WTC11 (cell line): ENCODE measurements at regions not wholly inside any gene's neighbourhood (a gene's known extent, or its start where the extent isn't known, plus 50 kb on each side); places are given as distances from the start of the nearest gene placed in this dataset.

Experiments
- ATAC-seq: fragments of 200-7000 bp; cut with Tn5 transposase; 2 replicates; pipeline ENCODE4 v1.10.0; 2021; ENCODE audit warnings: mild to moderate bottlenecking, moderate library complexity
- CTCF ChIA-PET: fragments of 300-600 bp; sonication (Branson Sonifier 250); formaldehyde crosslinking; loops from one replicate; lab custom pipeline; 2021; ENCODE audit warnings: antibody characterized with exemption; lab: Charles Lee
- POLR2A ChIA-PET: fragments of 350-600 bp; sonication (Branson Sonifier 250); formaldehyde crosslinking; loops from one replicate; lab custom pipeline; 2021; ENCODE audit warnings: antibody characterized with exemption; lab: Charles Lee
- DNase-seq: peaks from one replicate; pipeline ENCODE4 v3.0.0; 2021; ENCODE audit warnings: low spot score
- H3K27ac Mint-ChIP-seq: 2 replicates; pipeline ENCODE4 v1.8.0; 2021; ENCODE audit warnings: mixed read lengths
- H3K27me3 Mint-ChIP-seq: 2 replicates; pipeline ENCODE4 v1.8.0; 2021; ENCODE audit warnings: low read depth, mild to moderate bottlenecking, moderate library complexity, mixed read lengths
- H3K36me3 Mint-ChIP-seq: 2 replicates; pipeline ENCODE4 v1.8.0; 2021; ENCODE audit warnings: mixed read lengths
- H3K4me1 Mint-ChIP-seq: 2 replicates; pipeline ENCODE4 v1.8.0; 2022; ENCODE audit warnings: mixed read lengths
- H3K4me3 Mint-ChIP-seq: 2 replicates; pipeline ENCODE4 v1.8.0; 2021; ENCODE audit warnings: mild to moderate bottlenecking, moderate library complexity, mixed read lengths
- H3K9me3 Mint-ChIP-seq: 2 replicates; pipeline ENCODE4 v1.8.0; 2021; ENCODE audit warnings: mixed read lengths
- E2F1 ChIP-seq: sonication (generic); formaldehyde crosslinking; IDR thresholded peaks from 2 replicates; pipeline ENCODE4 v1.8.0; 2022; ENCODE audit warnings: mild to moderate bottlenecking, missing genetic modification reagents
- JUN ChIP-seq: sonication (generic); formaldehyde crosslinking; IDR thresholded peaks from 2 replicates; pipeline ENCODE4 v1.8.0; 2023; ENCODE audit warnings: mild to moderate bottlenecking, missing genetic modification reagents
- MAX ChIP-seq: sonication (generic); formaldehyde crosslinking; IDR thresholded peaks from 2 replicates; pipeline ENCODE4 v1.8.0; 2022; ENCODE audit warnings: mild to moderate bottlenecking, missing genetic modification reagents
- NFATC4 ChIP-seq: fragments of 250-450 bp; sonication (Bioruptor Pico); IDR thresholded peaks from 2 replicates; pipeline ENCODE4 v1.9.0; 2021; ENCODE audit warnings: mild to moderate bottlenecking
- RORB ChIP-seq: fragments of 250-450 bp; sonication (Bioruptor Pico); IDR thresholded peaks from 2 replicates; pipeline ENCODE4 v1.9.0; 2021; ENCODE audit warnings: mild to moderate bottlenecking
- USF2 ChIP-seq: sonication (generic); formaldehyde crosslinking; IDR thresholded peaks from 2 replicates; pipeline ENCODE4 v1.8.1; 2023; ENCODE audit warnings: mild to moderate bottlenecking, missing genetic modification reagents, moderate library complexity
- ZNF219 ChIP-seq: sonication (generic); formaldehyde crosslinking; IDR thresholded peaks from 2 replicates; pipeline ENCODE4 v1.8.0; 2023; ENCODE audit warnings: missing genetic modification reagents, mild to moderate bottlenecking, borderline replicate concordance
- ZNF232 ChIP-seq: sonication (generic); formaldehyde crosslinking; IDR thresholded peaks from 2 replicates; pipeline ENCODE4 v1.8.0; 2022; ENCODE audit warnings: mild to moderate bottlenecking, missing genetic modification reagents
- ZNF532 ChIP-seq: fragments of 250-450 bp; sonication (Bioruptor Pico); IDR thresholded peaks from 2 replicates; pipeline ENCODE4 v1.9.0; 2021; ENCODE audit warnings: mild to moderate bottlenecking, borderline replicate concordance
- ZNF671 ChIP-seq: fragments of 250-450 bp; sonication (Bioruptor Pico); IDR thresholded peaks from 2 replicates; pipeline ENCODE4 v1.8.0; 2021; ENCODE audit warnings: mild to moderate bottlenecking
- TF ChIP-seq, protein P1 (sequence below): fragments of 200-600 bp; IDR thresholded peaks from 2 replicates; pipeline ENCODE4 v1.8.0; 2022; ENCODE audit warnings: antibody characterized with exemption
- TF ChIP-seq, protein P2 (sequence below): fragments of 250-450 bp; sonication (Bioruptor Pico); IDR thresholded peaks from 2 replicates; pipeline ENCODE4 v1.9.0; 2021; ENCODE audit warnings: mild to moderate bottlenecking
- TF ChIP-seq, protein P3 (sequence below): sonication (generic); formaldehyde crosslinking; IDR thresholded peaks from 2 replicates; pipeline ENCODE4 v1.8.0; 2022; ENCODE audit warnings: mild to moderate bottlenecking, missing genetic modification reagents
- TF ChIP-seq, protein P4 (sequence below): sonication (generic); formaldehyde crosslinking; IDR thresholded peaks from 2 replicates; pipeline ENCODE4 v1.8.1; 2022; ENCODE audit warnings: mild to moderate bottlenecking, moderate library complexity, missing genetic modification reagents

DNA sequence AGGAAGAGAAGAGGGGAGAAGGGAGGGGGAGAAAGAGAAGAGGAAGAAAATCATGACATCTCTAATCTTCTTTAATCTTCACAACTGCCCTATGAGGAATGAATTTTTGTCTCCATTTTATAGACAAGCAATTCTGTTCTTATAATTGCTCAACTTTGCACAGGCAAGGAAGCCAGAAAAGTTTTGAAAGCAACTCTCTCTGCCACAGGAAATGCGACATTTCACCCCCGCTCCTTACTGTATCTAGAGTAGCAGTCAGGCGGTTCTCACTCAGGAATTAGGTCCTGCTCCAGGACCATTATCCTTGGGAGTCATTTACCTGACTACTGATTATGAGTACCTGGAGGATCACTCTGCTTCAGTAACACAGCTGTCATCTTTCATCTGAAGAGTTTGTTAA lies 69.2 kb upstream of the FAM9A start:
- Mint-ChIP-seq H3K4me3 (no peak overlapping the region), H3K9me3 (no peaks in the 10 kb centered on the region; the same call in 1 of the 2 replicates), H3K27ac (no peak overlapping the region), H3K4me1 (peaks cover 53% of the 10 kb centered on the region), H3K27me3 (peaks cover 4% of the 10 kb centered on the region; the same call in 1 of the 2 replicates), H3K36me3 (no peaks in the 10 kb centered on the region)
- ATAC-seq (no peak), DNase-seq (no peak)
- POLR2A ChIA-PET: no interaction called here
- no peak for TF ChIP-seq RORB (CRISPR knock-in tag)
- no peak for TF ChIP-seq NFATC4 (CRISPR knock-in tag)
- CTCF ChIA-PET: no interaction called here

- ATAC-seq: no peak
- CTCF ChIA-PET: no interaction called here
Observed at GRCh38 chrX:8869812-8870211, 68.6 kb upstream of the FAM9A start.

GRCh38 chrX:8868906-8869305 lies 67.7 kb upstream of the FAM9A start:
- DNase-seq (no peak), ATAC-seq (no peak)
- ChIA-PET CTCF (no interaction called here), POLR2A (no interaction called here)
- Mint-ChIP-seq H3K4me3 (no peak overlapping the region), H3K36me3 (no peaks in the 10 kb centered on the region), H3K4me1 (peaks cover 58% of the 10 kb centered on the region), H3K9me3 (no peaks in the 10 kb centered on the region; the same call in 1 of the 2 replicates), H3K27me3 (peaks cover 4% of the 10 kb centered on the region; the same call in 1 of the 2 replicates), H3K27ac (no peak overlapping the region)
- TF ChIP-seq, protein P1, sequence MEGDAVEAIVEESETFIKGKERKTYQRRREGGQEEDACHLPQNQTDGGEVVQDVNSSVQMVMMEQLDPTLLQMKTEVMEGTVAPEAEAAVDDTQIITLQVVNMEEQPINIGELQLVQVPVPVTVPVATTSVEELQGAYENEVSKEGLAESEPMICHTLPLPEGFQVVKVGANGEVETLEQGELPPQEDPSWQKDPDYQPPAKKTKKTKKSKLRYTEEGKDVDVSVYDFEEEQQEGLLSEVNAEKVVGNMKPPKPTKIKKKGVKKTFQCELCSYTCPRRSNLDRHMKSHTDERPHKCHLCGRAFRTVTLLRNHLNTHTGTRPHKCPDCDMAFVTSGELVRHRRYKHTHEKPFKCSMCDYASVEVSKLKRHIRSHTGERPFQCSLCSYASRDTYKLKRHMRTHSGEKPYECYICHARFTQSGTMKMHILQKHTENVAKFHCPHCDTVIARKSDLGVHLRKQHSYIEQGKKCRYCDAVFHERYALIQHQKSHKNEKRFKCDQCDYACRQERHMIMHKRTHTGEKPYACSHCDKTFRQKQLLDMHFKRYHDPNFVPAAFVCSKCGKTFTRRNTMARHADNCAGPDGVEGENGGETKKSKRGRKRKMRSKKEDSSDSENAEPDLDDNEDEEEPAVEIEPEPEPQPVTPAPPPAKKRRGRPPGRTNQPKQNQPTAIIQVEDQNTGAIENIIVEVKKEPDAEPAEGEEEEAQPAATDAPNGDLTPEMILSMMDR: no peak
- TF ChIP-seq ZNF219 (CRISPR knock-in tag) (no peak), USF2 (CRISPR knock-in tag) (no peak), E2F1 (no peak), ZNF232 (CRISPR knock-in tag) (no peak), JUN (CRISPR knock-in tag) (no peak)
- TF ChIP-seq, protein P2, sequence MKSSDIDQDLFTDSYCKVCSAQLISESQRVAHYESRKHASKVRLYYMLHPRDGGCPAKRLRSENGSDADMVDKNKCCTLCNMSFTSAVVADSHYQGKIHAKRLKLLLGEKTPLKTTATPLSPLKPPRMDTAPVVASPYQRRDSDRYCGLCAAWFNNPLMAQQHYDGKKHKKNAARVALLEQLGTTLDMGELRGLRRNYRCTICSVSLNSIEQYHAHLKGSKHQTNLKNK (CRISPR knock-in tag): no peak
- TF ChIP-seq, protein P3, sequence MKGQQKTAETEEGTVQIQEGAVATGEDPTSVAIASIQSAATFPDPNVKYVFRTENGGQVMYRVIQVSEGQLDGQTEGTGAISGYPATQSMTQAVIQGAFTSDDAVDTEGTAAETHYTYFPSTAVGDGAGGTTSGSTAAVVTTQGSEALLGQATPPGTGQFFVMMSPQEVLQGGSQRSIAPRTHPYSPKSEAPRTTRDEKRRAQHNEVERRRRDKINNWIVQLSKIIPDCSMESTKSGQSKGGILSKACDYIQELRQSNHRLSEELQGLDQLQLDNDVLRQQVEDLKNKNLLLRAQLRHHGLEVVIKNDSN (CRISPR knock-in tag): no peak

More at GRCh38 chrX:8869812-8870211, 68.6 kb upstream of the FAM9A start:
- Mint-ChIP-seq H3K27me3 (peaks cover 4% of the 10 kb centered on the region; the same call in 1 of the 2 replicates), H3K4me1 (peaks cover 53% of the 10 kb centered on the region), H3K4me3 (no peak overlapping the region), H3K27ac (no peak overlapping the region), H3K9me3 (no peaks in the 10 kb centered on the region; the same call in 1 of the 2 replicates), H3K36me3 (no peaks in the 10 kb centered on the region)
- no peak for DNase-seq
- POLR2A ChIA-PET: no interaction called here
- no peak for TF ChIP-seq ZNF671 (CRISPR knock-in tag)
- TF ChIP-seq USF2 (CRISPR knock-in tag): no peak
- no peak for TF ChIP-seq ZNF532
- TF ChIP-seq MAX: no peak
- TF ChIP-seq, protein P4, sequence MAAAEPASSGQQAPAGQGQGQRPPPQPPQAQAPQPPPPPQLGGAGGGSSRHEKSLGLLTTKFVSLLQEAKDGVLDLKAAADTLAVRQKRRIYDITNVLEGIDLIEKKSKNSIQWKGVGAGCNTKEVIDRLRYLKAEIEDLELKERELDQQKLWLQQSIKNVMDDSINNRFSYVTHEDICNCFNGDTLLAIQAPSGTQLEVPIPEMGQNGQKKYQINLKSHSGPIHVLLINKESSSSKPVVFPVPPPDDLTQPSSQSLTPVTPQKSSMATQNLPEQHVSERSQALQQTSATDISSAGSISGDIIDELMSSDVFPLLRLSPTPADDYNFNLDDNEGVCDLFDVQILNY (CRISPR knock-in tag): no peak
